WTC11 (cell line): ENCODE measurements at regions not wholly inside any gene's neighbourhood (a gene's known extent, or its start where the extent isn't known, plus 50 kb on each side); places are given as distances from the start of the nearest gene placed in this dataset.

Experiments
- CTCF ChIP-seq: fragments of 200-600 bp; IDR thresholded peaks from 2 replicates; pipeline ENCODE4 v1.8.0; 2022; ENCODE audit warnings: antibody characterized with exemption
- E2F1 ChIP-seq: sonication (generic); formaldehyde crosslinking; IDR thresholded peaks from 2 replicates; pipeline ENCODE4 v1.8.0; 2022; ENCODE audit warnings: mild to moderate bottlenecking, missing genetic modification reagents
- MAX ChIP-seq: sonication (generic); formaldehyde crosslinking; IDR thresholded peaks from 2 replicates; pipeline ENCODE4 v1.8.0; 2022; ENCODE audit warnings: mild to moderate bottlenecking, missing genetic modification reagents
- SP1 ChIP-seq: sonication (generic); formaldehyde crosslinking; conservative IDR thresholded peaks from 2 replicates; pipeline ENCODE4 v1.8.1; 2022; ENCODE audit warnings: missing genetic modification reagents

- no peak for TF ChIP-seq CTCF
- no peak for TF ChIP-seq E2F1
- TF ChIP-seq MAX (CRISPR knock-in tag) = no peak
- TF ChIP-seq SP1 (CRISPR knock-in tag) = no peak
Observed at GRCh38 chr17:34773036-34773435, 188.2 kb downstream of the CCT6B start.
